HS-27A (cell line): ENCODE measurements at regions not wholly inside any gene's neighbourhood (a gene's known extent, or its start where the extent isn't known, plus 50 kb on each side); places are given as distances from the start of the nearest gene placed in this dataset.

Experiments used
- DNase-seq: peaks from one replicate; pipeline ENCODE4 v3.0.0-alpha.2; 2012; ENCODE audit warnings: low read depth, missing footprints

- no peak for DNase-seq
Measured at GRCh38 chr15:61742591-61742990, 317.7 kb downstream of the VPS13C start.

- no peak for DNase-seq
Measured at GRCh38 chr15:61736790-61737189, 323.5 kb downstream of the VPS13C start.

GRCh38 chr15:61731099-61731498 is 329.1 kb downstream of the VPS13C start:
- no peak for DNase-seq

- no peak for DNase-seq
Measured at GRCh38 chr15:61729646-61730045, 330.6 kb downstream of the VPS13C start.

GRCh38 chr15:61726166-61726565 is 334.1 kb downstream of the VPS13C start:
- no peak for DNase-seq

- DNase-seq: no peak
Measured at GRCh38 chr15:61725251-61725650, 335.0 kb downstream of the VPS13C start.

GRCh38 chr15:61724251-61724939 is 335.9 kb downstream of the VPS13C start:
- DNase-seq: no peak

GRCh38 chr15:61721418-61721817 is 338.8 kb downstream of the VPS13C start:
- no peak for DNase-seq

GRCh38 chr15:61720197-61720704 is 340.0 kb downstream of the VPS13C start:
- DNase-seq: no peak

GRCh38 chr15:61715082-61715481 is 345.2 kb downstream of the VPS13C start:
- DNase-seq: no peak

- DNase-seq: no peak
Measured at GRCh38 chr15:61712129-61712759, 348.0 kb downstream of the VPS13C start.

GRCh38 chr15:61702224-61703020 is 357.8 kb downstream of the VPS13C start:
- no peak for DNase-seq

- no peak for DNase-seq
Measured at GRCh38 chr15:61701455-61701854, 358.8 kb downstream of the VPS13C start.

GRCh38 chr15:61700803-61701202 is 359.4 kb downstream of the VPS13C start:
- DNase-seq: no peak

- DNase-seq: no peak
Measured at GRCh38 chr15:61697796-61698195, 362.5 kb downstream of the VPS13C start.

GRCh38 chr15:61689067-61689466 is 371.2 kb downstream of the VPS13C start:
- DNase-seq: no peak

- no peak for DNase-seq
Measured at GRCh38 chr15:61687651-61688050, 372.6 kb downstream of the VPS13C start.

- no peak for DNase-seq
Measured at GRCh38 chr15:61687124-61687523, 373.1 kb downstream of the VPS13C start.

- DNase-seq: no peak
Measured at GRCh38 chr15:61685971-61686370, 374.3 kb downstream of the VPS13C start.

GRCh38 chr15:61685534-61685933 is 374.7 kb downstream of the VPS13C start:
- no peak for DNase-seq

GRCh38 chr15:61684749-61685467 is 375.3 kb downstream of the VPS13C start:
- DNase-seq: no peak
